ENCODE measurements at regions not wholly inside any gene's neighbourhood (a gene's known extent, or its start where the extent isn't known, plus 50 kb on each side); places are given as distances from the start of the nearest gene placed in this dataset.

GRCh38 chr2:17133052-17133671 is 385.1 kb downstream of the RAD51AP2 start:
- TF ChIP-seq CTCF (IDR thresholded peaks at IDR 0.05): no peak
- no peak for TF ChIP-seq POLR2A (IDR thresholded peaks at IDR 0.05)
- TF ChIP-seq POLR2AphosphoS5 (IDR thresholded peaks at IDR 0.05): no peak

All from prostate gland (tissue), 2 donors.